ENCODE measurements at regions not wholly inside any gene's neighbourhood (a gene's known extent, or its start where the extent isn't known, plus 50 kb on each side); places are given as distances from the start of the nearest gene placed in this dataset.

GRCh38 chr2:172153156-172153555 lies 50.5 kb upstream of the DLX2 start:
- Histone ChIP-seq H3K27ac (no peak overlapping the region), H3K9ac (no peak overlapping the region), H3K9me3 (ENCODE audit: low read depth) (no peaks in the 10 kb centered on the region), H3K4me2 (ENCODE audit: unreplicated experiment) (no peak overlapping the region), H3K79me2 (ENCODE audit: insufficient read depth) (no peaks in the 10 kb centered on the region), H2AFZ (no peak overlapping the region), H3K4me3 (no peak overlapping the region), H3K9me2 (ENCODE audit: insufficient read depth) (no peaks in the 10 kb centered on the region), H3F3A (ENCODE audit: insufficient read depth) (0 out of 2 replicates have a peak, but pooled peaks cover 4% of the 10 kb centered on the region), H3K36me3 (ENCODE audit: low read depth) (no peaks in the 10 kb centered on the region), H3K4me1 (ENCODE audit: insufficient read depth) (peaks cover 8% of the 10 kb centered on the region), H4K20me1 (ENCODE audit: insufficient read depth) (no peaks in the 10 kb centered on the region), H3K27me3 (replicated peaks; ENCODE audit: insufficient read depth) (peaks cover 32% of the 10 kb centered on the region)
- in situ Hi-C loops (cut with MboI), result loop anchor here (25.0 kb wide), 1 partner anchor 559 kb away; no protein-coding TSS in a partner anchor
- 12 to 13% methylated on average over 2 of the region's 2 CpGs for WGBS, 2 experiments (ENCODE audit: low coverage in 1 of 2, low lambda C conversion rate in 2 of 2, missing lambda C conversion rate in 2 of 2)
- TF ChIP-seq EZH2 (IDR thresholded peaks at IDR 0.05; ENCODE audit: insufficient read depth, poor library complexity, severe bottlenecking) (no peak), EZH2phosphoT487 (IDR thresholded peaks at IDR 0.05; ENCODE audit: insufficient read depth, low read depth) (no peak)
- DNase-seq, result no peak

GRCh38 chr2:172153757-172154156 lies 51.1 kb upstream of the DLX2 start:
- peaks cover 2% of the 10 kb centered on the region for H3K4me1 ChIP-seq (ENCODE audit: insufficient read depth)
- in situ Hi-C loops (cut with MboI), result loop anchor here (25.0 kb wide), 1 partner anchor 559 kb away; no protein-coding TSS in a partner anchor
- no peak for DNase-seq
- no peaks in the 10 kb centered on the region for H3K36me3 ChIP-seq (ENCODE audit: low read depth)
- peaks cover 32% of the 10 kb centered on the region for H3K27me3 ChIP-seq (replicated peaks; ENCODE audit: insufficient read depth)
- no peak overlapping the region for H2AFZ ChIP-seq
- no peak overlapping the region for H3K9ac ChIP-seq
- no peaks in the 10 kb centered on the region for H3K79me2 ChIP-seq (ENCODE audit: insufficient read depth)
- no peak overlapping the region for H3K27ac ChIP-seq
- H3K9me3 ChIP-seq (ENCODE audit: low read depth), result no peaks in the 10 kb centered on the region
- 0 out of 2 replicates have a peak, but pooled peaks cover under 1% of the 10 kb centered on the region for H3F3A ChIP-seq (ENCODE audit: insufficient read depth)
- H3K4me3 ChIP-seq, result no peak overlapping the region
- no peak for TF ChIP-seq EZH2 (IDR thresholded peaks at IDR 0.05; ENCODE audit: insufficient read depth, poor library complexity, severe bottlenecking)
- no peak for TF ChIP-seq EZH2phosphoT487 (IDR thresholded peaks at IDR 0.05; ENCODE audit: insufficient read depth, low read depth)
- H4K20me1 ChIP-seq (ENCODE audit: insufficient read depth), result no peaks in the 10 kb centered on the region
- no peak overlapping the region for H3K4me2 ChIP-seq (ENCODE audit: unreplicated experiment)
- no peaks in the 10 kb centered on the region for H3K9me2 ChIP-seq (ENCODE audit: insufficient read depth)

GRCh38 chr2:172155752-172156151 lies 53.1 kb upstream of the DLX2 start:
- Histone ChIP-seq H3K9me2 (ENCODE audit: insufficient read depth) (no peaks in the 10 kb centered on the region), H4K20me1 (ENCODE audit: insufficient read depth) (no peaks in the 10 kb centered on the region), H3K4me2 (ENCODE audit: unreplicated experiment) (no peak overlapping the region), H3K27ac (no peak overlapping the region), H3K9me3 (ENCODE audit: low read depth) (no peaks in the 10 kb centered on the region), H3K36me3 (ENCODE audit: low read depth) (no peaks in the 10 kb centered on the region), H3F3A (ENCODE audit: insufficient read depth) (no peaks in the 10 kb centered on the region), H3K4me1 (ENCODE audit: insufficient read depth) (no peaks in the 10 kb centered on the region), H3K9ac (no peak overlapping the region), H3K79me2 (ENCODE audit: insufficient read depth) (no peaks in the 10 kb centered on the region), H3K4me3 (no peak overlapping the region), H2AFZ (no peak overlapping the region), H3K27me3 (replicated peaks; ENCODE audit: insufficient read depth) (peaks cover 32% of the 10 kb centered on the region)
- WGBS, 2 experiments (ENCODE audit: low coverage in 1 of 2, low lambda C conversion rate in 2 of 2, missing lambda C conversion rate in 2 of 2), result 59 to 65% methylated on average over 12 of the region's 12 CpGs
- in situ Hi-C loops (cut with MboI), result loop anchor here (25.0 kb wide), 1 partner anchor 557 kb away; no protein-coding TSS in a partner anchor
- TF ChIP-seq EZH2 (IDR thresholded peaks at IDR 0.05; ENCODE audit: insufficient read depth, poor library complexity, severe bottlenecking), result no peak
- no peak for TF ChIP-seq EZH2phosphoT487 (IDR thresholded peaks at IDR 0.05; ENCODE audit: insufficient read depth, low read depth)
- DNase-seq, result no peak

GRCh38 chr2:172160839-172161238 lies 58.1 kb upstream of the DLX2 start:
- Histone ChIP-seq H3K79me2 (ENCODE audit: insufficient read depth) (no peaks in the 10 kb centered on the region), H3K27ac (no peak overlapping the region), H3K9ac (no peak overlapping the region), H3K4me1 (ENCODE audit: insufficient read depth) (no peaks in the 10 kb centered on the region), H3K4me2 (ENCODE audit: unreplicated experiment) (no peak overlapping the region), H3K36me3 (ENCODE audit: low read depth) (no peaks in the 10 kb centered on the region), H2AFZ (no peak overlapping the region), H3K9me2 (ENCODE audit: insufficient read depth) (no peaks in the 10 kb centered on the region), H3K27me3 (replicated peaks; ENCODE audit: insufficient read depth) (peaks cover 17% of the 10 kb centered on the region), H3F3A (ENCODE audit: insufficient read depth) (no peaks in the 10 kb centered on the region), H3K4me3 (no peak overlapping the region), H3K9me3 (ENCODE audit: low read depth) (no peaks in the 10 kb centered on the region), H4K20me1 (ENCODE audit: insufficient read depth) (no peaks in the 10 kb centered on the region; the same call in 1 of the 2 replicates)
- in situ Hi-C loops (cut with MboI), result loop anchor here (25.0 kb wide), 1 partner anchor 551 kb away; no protein-coding TSS in a partner anchor
- 39 to 53% methylated on average over 1 of the region's 1 CpG for WGBS, 2 experiments (ENCODE audit: low coverage in 1 of 2, low lambda C conversion rate in 2 of 2, missing lambda C conversion rate in 2 of 2)
- TF ChIP-seq EZH2 (IDR thresholded peaks at IDR 0.05; ENCODE audit: insufficient read depth, poor library complexity, severe bottlenecking) (no peak), EZH2phosphoT487 (IDR thresholded peaks at IDR 0.05; ENCODE audit: insufficient read depth, low read depth) (no peak)
- no peak for DNase-seq

Measured in GM23248 (cell line).